Esophagus muscularis mucosa (tissue), 4 donors: ENCODE measurements at regions not wholly inside any gene's neighbourhood (a gene's known extent, or its start where the extent isn't known, plus 50 kb on each side); places are given as distances from the start of the nearest gene placed in this dataset.

Experiments
- CTCF ChIP-seq, 3 experiments: fragments of 200-600 bp in 2 of 3; fragments of 450-650 bp in 1 of 3; sonication (generic) in 2 of 3; IDR thresholded peaks; one replicate each; pipeline ENCODE4 v1.5.1; 2017 to 2019; ENCODE audit warnings: antibody characterized with exemption in 3 of 3, mild to moderate bottlenecking in 2 of 3, moderate library complexity in 1 of 3
- EP300 ChIP-seq: sonication (generic); formaldehyde crosslinking; IDR thresholded peaks from one replicate; pipeline ENCODE4 v1.6.1; 2017; ENCODE audit warnings: antibody characterized with exemption
- POLR2A ChIP-seq: fragments of 450-650 bp; IDR thresholded peaks from one replicate; pipeline ENCODE4 v1.6.1; 2017; ENCODE audit warnings: antibody characterized with exemption, moderate library complexity, mild to moderate bottlenecking, low read depth
- POLR2AphosphoS5 ChIP-seq, 2 donors: sonication (generic); formaldehyde crosslinking; IDR thresholded peaks; one replicate each; pipeline ENCODE4 v1.6.1; 2017; ENCODE audit warnings: antibody characterized with exemption in 2 of 2

DNA sequence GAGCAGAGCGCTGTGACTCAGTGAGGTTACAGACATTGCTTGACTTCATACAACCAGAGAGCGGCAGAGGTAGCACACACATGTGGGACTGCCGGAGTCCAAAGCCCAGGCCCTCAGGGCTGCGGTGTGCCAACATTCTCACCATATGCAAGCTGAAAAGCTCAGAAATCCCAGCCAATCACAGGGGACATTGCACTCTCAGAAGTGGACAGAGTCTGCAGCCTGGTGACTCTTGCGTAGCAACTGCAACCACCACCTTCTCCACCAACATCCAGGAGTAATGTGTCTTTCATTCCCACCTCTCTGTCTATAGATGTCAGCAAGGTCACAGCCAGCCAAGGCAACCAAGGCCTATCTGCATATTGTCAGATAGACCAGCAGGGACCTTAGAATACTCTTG, 158.1 kb downstream of the TTC32 start:
- TF ChIP-seq POLR2A (no peak), CTCF (IDR thresholded peaks at IDR 0.05) (no peak), EP300 (no peak), POLR2AphosphoS5 (IDR thresholded peaks at IDR 0.05) (no peak)
